ENCODE measurements at regions not wholly inside any gene's neighbourhood (a gene's known extent, or its start where the extent isn't known, plus 50 kb on each side); places are given as distances from the start of the nearest gene placed in this dataset.

- H3K27me3 ChIP-seq (ENCODE audit: insufficient read depth, low read length), result no peaks in the 10 kb centered on the region
- H3K4me3 ChIP-seq (ENCODE audit: low read depth, low read length, poor library complexity, severe bottlenecking), result no peak overlapping the region
- H4K20me1 ChIP-seq (ENCODE audit: insufficient read depth, low read length), result no peaks in the 10 kb centered on the region
- no peaks in the 10 kb centered on the region for H3K79me2 ChIP-seq (ENCODE audit: insufficient read depth, low read length)
- no peaks in the 10 kb centered on the region for H3K9me3 ChIP-seq (ENCODE audit: low read length)
- no peak overlapping the region for H3K27ac ChIP-seq (ENCODE audit: low read depth, low read length, poor library complexity, severe bottlenecking)
- no peak for TF ChIP-seq EZH2 (IDR thresholded peaks at IDR 0.05; ENCODE audit: borderline replicate concordance, low read length)
- TF ChIP-seq, protein P1, sequence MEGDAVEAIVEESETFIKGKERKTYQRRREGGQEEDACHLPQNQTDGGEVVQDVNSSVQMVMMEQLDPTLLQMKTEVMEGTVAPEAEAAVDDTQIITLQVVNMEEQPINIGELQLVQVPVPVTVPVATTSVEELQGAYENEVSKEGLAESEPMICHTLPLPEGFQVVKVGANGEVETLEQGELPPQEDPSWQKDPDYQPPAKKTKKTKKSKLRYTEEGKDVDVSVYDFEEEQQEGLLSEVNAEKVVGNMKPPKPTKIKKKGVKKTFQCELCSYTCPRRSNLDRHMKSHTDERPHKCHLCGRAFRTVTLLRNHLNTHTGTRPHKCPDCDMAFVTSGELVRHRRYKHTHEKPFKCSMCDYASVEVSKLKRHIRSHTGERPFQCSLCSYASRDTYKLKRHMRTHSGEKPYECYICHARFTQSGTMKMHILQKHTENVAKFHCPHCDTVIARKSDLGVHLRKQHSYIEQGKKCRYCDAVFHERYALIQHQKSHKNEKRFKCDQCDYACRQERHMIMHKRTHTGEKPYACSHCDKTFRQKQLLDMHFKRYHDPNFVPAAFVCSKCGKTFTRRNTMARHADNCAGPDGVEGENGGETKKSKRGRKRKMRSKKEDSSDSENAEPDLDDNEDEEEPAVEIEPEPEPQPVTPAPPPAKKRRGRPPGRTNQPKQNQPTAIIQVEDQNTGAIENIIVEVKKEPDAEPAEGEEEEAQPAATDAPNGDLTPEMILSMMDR (IDR thresholded peaks at IDR 0.05; ENCODE audit: low read length), result no peak
- H3K9ac ChIP-seq (ENCODE audit: low read length), result no peak overlapping the region
- H3K9me2 ChIP-seq (ENCODE audit: low read depth, low read length), result no peaks in the 10 kb centered on the region
- H3K36me3 ChIP-seq (ENCODE audit: insufficient read depth, low read length), result no peaks in the 10 kb centered on the region
- no peak overlapping the region for H3K4me2 ChIP-seq (ENCODE audit: low read length)
- no peaks in the 10 kb centered on the region for H3K4me1 ChIP-seq (ENCODE audit: insufficient read depth, low read length, severe bottlenecking)
- no peak overlapping the region for H2AFZ ChIP-seq (ENCODE audit: low read length)
- no peaks in the 10 kb centered on the region for H3F3A ChIP-seq (ENCODE audit: insufficient read depth, low read length)
Observed at GRCh38 chr5:129821477-129822131, 73.7 kb downstream of the MINAR2 start.

GRCh38 chr5:129830288-129830687 is 74.0 kb upstream of the CHSY3 start:
- Histone ChIP-seq H3K79me2 (ENCODE audit: insufficient read depth, low read length) (no peaks in the 10 kb centered on the region), H3K27me3 (ENCODE audit: insufficient read depth, low read length) (no peaks in the 10 kb centered on the region), H4K20me1 (ENCODE audit: insufficient read depth, low read length) (no peaks in the 10 kb centered on the region), H3K9me2 (ENCODE audit: low read depth, low read length) (no peaks in the 10 kb centered on the region), H3K9ac (ENCODE audit: low read length) (no peak overlapping the region), H3K36me3 (ENCODE audit: insufficient read depth, low read length) (no peaks in the 10 kb centered on the region), H2AFZ (ENCODE audit: low read length) (no peak overlapping the region), H3K4me1 (ENCODE audit: insufficient read depth, low read length, severe bottlenecking) (no peaks in the 10 kb centered on the region), H3K27ac (ENCODE audit: low read depth, low read length, poor library complexity, severe bottlenecking) (no peak overlapping the region), H3K4me3 (ENCODE audit: low read depth, low read length, poor library complexity, severe bottlenecking) (no peak overlapping the region), H3K4me2 (ENCODE audit: low read length) (no peak overlapping the region), H3F3A (ENCODE audit: insufficient read depth, low read length) (no peaks in the 10 kb centered on the region), H3K9me3 (ENCODE audit: low read length) (no peaks in the 10 kb centered on the region)
- TF ChIP-seq EZH2 (IDR thresholded peaks at IDR 0.05; ENCODE audit: borderline replicate concordance, low read length), result no peak
- TF ChIP-seq, protein P1 (IDR thresholded peaks at IDR 0.05; ENCODE audit: low read length), result no peak

GRCh38 chr5:129836321-129836720 is 67.9 kb upstream of the CHSY3 start:
- Histone ChIP-seq H3K4me1 (ENCODE audit: insufficient read depth, low read length, severe bottlenecking) (no peaks in the 10 kb centered on the region), H4K20me1 (ENCODE audit: insufficient read depth, low read length) (no peaks in the 10 kb centered on the region)

More at GRCh38 chr5:129836321-129836720, 67.9 kb upstream of the CHSY3 start:
- Histone ChIP-seq H3K9me3 (ENCODE audit: low read length) (no peaks in the 10 kb centered on the region), H3K27me3 (ENCODE audit: insufficient read depth, low read length) (no peaks in the 10 kb centered on the region), H3K9me2 (ENCODE audit: low read depth, low read length) (no peaks in the 10 kb centered on the region), H3K9ac (ENCODE audit: low read length) (no peak overlapping the region), H3K4me3 (ENCODE audit: low read depth, low read length, poor library complexity, severe bottlenecking) (no peak overlapping the region), H2AFZ (ENCODE audit: low read length) (no peak overlapping the region), H3K4me2 (ENCODE audit: low read length) (no peak overlapping the region), H3K27ac (ENCODE audit: low read depth, low read length, poor library complexity, severe bottlenecking) (no peak overlapping the region), H3F3A (ENCODE audit: insufficient read depth, low read length) (no peaks in the 10 kb centered on the region), H3K79me2 (ENCODE audit: insufficient read depth, low read length) (no peaks in the 10 kb centered on the region), H3K36me3 (ENCODE audit: insufficient read depth, low read length) (no peaks in the 10 kb centered on the region)
- no peak for TF ChIP-seq EZH2 (IDR thresholded peaks at IDR 0.05; ENCODE audit: borderline replicate concordance, low read length)
- TF ChIP-seq, protein P1 (IDR thresholded peaks at IDR 0.05; ENCODE audit: low read length), result no peak
